IMR-90 (cell line): ENCODE measurements at regions not wholly inside any gene's neighbourhood (a gene's known extent, or its start where the extent isn't known, plus 50 kb on each side); places are given as distances from the start of the nearest gene placed in this dataset.

Source experiments
- ATAC-seq: fragments of 200-7000 bp; cut with Tn5 transposase; 2 replicates; pipeline ENCODE4 v1.9.1; 2020; ENCODE audit warnings: low read depth, mild to moderate bottlenecking, moderate library complexity
- BruUV-seq: library from RNA; stranded (reverse); fragments of 400-500 nt; replicated peaks from 2 replicates; lab custom pipeline; 2021; lab: Mats Ljungman, UMichigan
- CTCF ChIA-PET: fragments of 300-600 bp; formaldehyde crosslinking; extraction: SDS; loops from one replicate; lab custom pipeline; 2021; ENCODE audit warnings: antibody characterized with exemption; lab: Yijun Ruan, JAX
- POLR2A ChIA-PET: fragments of 300-600 bp; sonication (Branson Sonifier 250); formaldehyde crosslinking; loops from one replicate; lab custom pipeline; 2022; ENCODE audit warnings: antibody characterized with exemption; ENCODE audit not compliant: unreplicated experiment; lab: Charles Lee
- DNase-seq: peaks from one replicate; pipeline ENCODE4 v3.0.0; 2013
- H2AFZ ChIP-seq: replicated peaks from 2 replicates; pipeline ENCODE3; 2013; ENCODE audit warnings: low read length, mild to moderate bottlenecking; ENCODE audit not compliant: poor library complexity
- H2AK5ac ChIP-seq: 2 replicates; pipeline ENCODE4 v1.6.1; 2013; ENCODE audit warnings: low read depth, low read length, inconsistent platforms
- H2AK9ac ChIP-seq: replicated peaks from 2 replicates; pipeline ENCODE3; 2013; ENCODE audit warnings: mild to moderate bottlenecking, low read depth, low read length, moderate library complexity; ENCODE audit not compliant: poor library complexity
- H2BK120ac ChIP-seq: 2 replicates; pipeline ENCODE4 v1.6.1; 2013; ENCODE audit warnings: low read depth, low read length, inconsistent platforms
- H2BK15ac ChIP-seq: 3 replicates; pipeline ENCODE4 v1.6.1; 2013; ENCODE audit warnings: low read depth, low read length, inconsistent platforms
- H2BK20ac ChIP-seq: 2 replicates; pipeline ENCODE4 v1.6.1; 2013; ENCODE audit warnings: low read depth, mild to moderate bottlenecking, inconsistent platforms, low read length, moderate library complexity
- H2BK5ac ChIP-seq: 2 replicates; pipeline ENCODE4 v1.6.1; 2013; ENCODE audit warnings: mild to moderate bottlenecking, low read depth, low read length, inconsistent platforms; ENCODE audit not compliant: poor library complexity, severe bottlenecking
- H3K14ac ChIP-seq: replicated peaks from 2 replicates; pipeline ENCODE4 v1.6.1; 2013; ENCODE audit warnings: low read depth, low read length, inconsistent platforms
- H3K18ac ChIP-seq: 2 replicates; pipeline ENCODE4 v1.6.1; 2013; ENCODE audit warnings: low read depth, low read length, control low read depth
- H3K23ac ChIP-seq: 2 replicates; pipeline ENCODE4 v1.6.1; 2013; ENCODE audit warnings: low read depth, low read length, inconsistent platforms
- H3K27ac ChIP-seq: 2 replicates; pipeline ENCODE4 v1.5.1; 2013; ENCODE audit warnings: mild to moderate bottlenecking, control low read depth, low read length; ENCODE audit not compliant: insufficient read depth
- H3K27me3 ChIP-seq: 2 replicates; pipeline ENCODE4 v1.6.1; 2013; ENCODE audit warnings: low read length; ENCODE audit not compliant: control insufficient read depth, insufficient read depth
- H3K36me3 ChIP-seq: 2 replicates; pipeline ENCODE4 v1.6.1; 2013; ENCODE audit warnings: low read length, mixed read lengths; ENCODE audit not compliant: control insufficient read depth, insufficient read depth
- H3K4ac ChIP-seq: 2 replicates; pipeline ENCODE4 v1.6.1; 2013; ENCODE audit warnings: low read depth, low read length, inconsistent platforms
- H3K4me1 ChIP-seq: 2 replicates; pipeline ENCODE4 v1.6.1; 2013; ENCODE audit warnings: low read length, mixed read lengths; ENCODE audit not compliant: control insufficient read depth, insufficient read depth
- H3K4me2 ChIP-seq: 2 replicates; pipeline ENCODE4 v1.6.1; 2013; ENCODE audit warnings: low read depth, mild to moderate bottlenecking, control low read depth, low read length, moderate library complexity
- H3K4me3 ChIP-seq: 2 replicates; pipeline ENCODE4 v1.5.1; 2013; ENCODE audit warnings: low read depth, mild to moderate bottlenecking, control low read depth, low read length, moderate library complexity; ENCODE audit not compliant: insufficient read depth
- H3K56ac ChIP-seq: 2 replicates; pipeline ENCODE4 v1.6.1; 2013; ENCODE audit warnings: low read length, inconsistent platforms; ENCODE audit not compliant: insufficient read depth; ENCODE audit errors: extremely low read depth
- H3K79me1 ChIP-seq, 2 experiments: 2 replicates each; pipeline ENCODE4 v1.6.1; 2013; ENCODE audit warnings: low read length in 2 of 2, inconsistent platforms in 1 of 2, low read depth in 1 of 2
- H3K9ac ChIP-seq: 2 replicates; pipeline ENCODE4 v1.6.1; 2013; ENCODE audit warnings: low read depth, low read length, control low read depth
- H3K9me1 ChIP-seq: 2 replicates; pipeline ENCODE4 v1.6.1; 2013; ENCODE audit warnings: low read length, inconsistent platforms; ENCODE audit not compliant: insufficient read depth
- H3K9me3 ChIP-seq: 2 replicates; pipeline ENCODE4 v1.6.1; 2013; ENCODE audit warnings: low read length; ENCODE audit not compliant: control insufficient read depth, insufficient read depth
- H4K20me1 ChIP-seq: 2 replicates; pipeline ENCODE4 v1.6.1; 2013; ENCODE audit warnings: low read length, inconsistent platforms; ENCODE audit not compliant: insufficient read depth
- H4K5ac ChIP-seq: 2 replicates; pipeline ENCODE4 v1.6.1; 2013; ENCODE audit warnings: mild to moderate bottlenecking, low read depth, low read length, control low read depth
- H4K8ac ChIP-seq, 2 experiments: 2 replicates each; pipeline ENCODE4 v1.6.1; 2013; ENCODE audit warnings: low read depth in 2 of 2, low read length in 2 of 2, control low read depth in 1 of 2, inconsistent platforms in 1 of 2
- H4K91ac ChIP-seq: 2 replicates; pipeline ENCODE4 v1.6.1; 2013; ENCODE audit warnings: low read depth, low read length, inconsistent platforms; ENCODE audit not compliant: insufficient read depth
- FOS ChIP-seq: fragments of 150-350 bp; IDR thresholded peaks from 2 replicates; pipeline ENCODE4 v1.6.1; 2016; ENCODE audit warnings: low read depth, low read length
- MAFK ChIP-seq: IDR thresholded peaks from 2 replicates; pipeline ENCODE4 v1.6.1; 2012; ENCODE audit warnings: low read depth, low read length, improper control_type of control experiment
- WGBS, 2 experiments: methylation state at CpG; one replicate each; pipeline versions ENCODE4 v1.1.5 to v1.1.7; 2013; ENCODE audit warnings: missing lambda C conversion rate in 2 of 2; ENCODE audit not compliant: insufficient read length in 1 of 2; ENCODE audit errors: extremely low coverage in 2 of 2; 5-methylcytosine and 5-hydroxymethylcytosine counted together
- dilution Hi-C: fragments of 300-500 bp; cut with HindIII; formaldehyde crosslinking; loops from one replicate; pipeline ENCODE4 v1.14.3; 2018; ENCODE audit warnings: low sequenced_read_pairs; ENCODE audit not compliant: unreplicated experiment
- in situ Hi-C: fragments of 300-500 bp; cut with MboI; formaldehyde crosslinking; loops from 3 replicates; pipeline ENCODE4 v1.14.3; 2019; ENCODE audit warnings: low sequenced_read_pairs, inconsistent platforms, mixed read lengths
- intact Hi-C: fragments of 100-400 bp; cut with micrococcal nuclease; formaldehyde crosslinking; loops from 2 replicates; pipeline ENCODE4 v1.10.0; 2022

DNA sequence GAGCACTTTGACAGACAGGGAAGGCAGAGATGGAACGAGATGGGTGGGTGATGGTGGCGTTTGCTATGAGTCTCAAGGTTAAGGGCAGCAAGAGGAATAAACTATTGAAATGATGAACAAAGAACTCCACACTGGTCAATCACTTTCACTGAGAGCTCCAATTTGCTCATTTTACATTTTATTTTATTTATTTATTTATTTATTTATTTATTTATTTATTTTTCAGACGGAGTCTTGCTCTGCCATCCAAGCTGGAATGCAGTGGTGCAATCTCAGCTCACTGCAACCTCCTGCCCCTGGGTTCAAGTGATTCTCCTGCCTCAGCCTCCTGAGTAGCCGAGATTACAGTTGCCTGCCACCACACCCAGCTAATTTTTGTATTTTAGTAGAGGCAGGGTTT is 669.1 kb downstream of the HS3ST4 start:
- dilution Hi-C loops (no loop called here), intact Hi-C loops (no loop called here), in situ Hi-C loops (no loop called here)
- no peak for DNase-seq
- no peak overlapping the region for H3K23ac ChIP-seq
- no peak for ATAC-seq
- H2BK5ac ChIP-seq = no peak overlapping the region
- no peak overlapping the region for H2AK9ac ChIP-seq
- no peak overlapping the region for H3K56ac ChIP-seq
- no peaks in the 10 kb centered on the region for H4K20me1 ChIP-seq
- no peak overlapping the region for H3K14ac ChIP-seq
- H3K4me1 ChIP-seq = no peaks in the 10 kb centered on the region
- H2BK120ac ChIP-seq = no peak overlapping the region
- no TSS peak for BruUV-seq
- ChIA-PET POLR2A (no interaction called here), CTCF (no interaction called here)
- H3K27ac ChIP-seq = no peak overlapping the region
- no peak overlapping the region for H2BK15ac ChIP-seq
- TF ChIP-seq FOS (no peak), MAFK (no peak)
- no peak overlapping the region for H2AK5ac ChIP-seq
- no peaks in the 10 kb centered on the region for H3K79me1 ChIP-seq
- H3K9me1 ChIP-seq = no peaks in the 10 kb centered on the region
- no peak overlapping the region for H4K5ac ChIP-seq
- H4K8ac ChIP-seq = no peak overlapping the region
- H3K4ac ChIP-seq = no peak overlapping the region
- no peak overlapping the region for H2BK20ac ChIP-seq
- no peak overlapping the region for H3K4me3 ChIP-seq
- no CpG with 5 or more reads among the region's 4 CpGs for WGBS, 2 experiments
- no peak overlapping the region for H3K4me2 ChIP-seq
- no peak overlapping the region for H2AFZ ChIP-seq
- H3K36me3 ChIP-seq = no peaks in the 10 kb centered on the region
- no peaks in the 10 kb centered on the region for H3K27me3 ChIP-seq
- H3K9ac ChIP-seq = no peak overlapping the region
- no peak overlapping the region for H3K18ac ChIP-seq
- peaks cover 15% of the 10 kb centered on the region for H3K9me3 ChIP-seq
- no peak overlapping the region for H4K91ac ChIP-seq
